GM21447 (cell line): ENCODE measurements at regions not wholly inside any gene's neighbourhood (a gene's known extent, or its start where the extent isn't known, plus 50 kb on each side); places are given as distances from the start of the nearest gene placed in this dataset.

Experiments
- ATAC-seq: cut with Tn5 transposase; IDR thresholded peaks from one replicate; pipeline ENCODE4 v1.9.1; 2021; ENCODE audit not compliant: unreplicated experiment

DNA sequence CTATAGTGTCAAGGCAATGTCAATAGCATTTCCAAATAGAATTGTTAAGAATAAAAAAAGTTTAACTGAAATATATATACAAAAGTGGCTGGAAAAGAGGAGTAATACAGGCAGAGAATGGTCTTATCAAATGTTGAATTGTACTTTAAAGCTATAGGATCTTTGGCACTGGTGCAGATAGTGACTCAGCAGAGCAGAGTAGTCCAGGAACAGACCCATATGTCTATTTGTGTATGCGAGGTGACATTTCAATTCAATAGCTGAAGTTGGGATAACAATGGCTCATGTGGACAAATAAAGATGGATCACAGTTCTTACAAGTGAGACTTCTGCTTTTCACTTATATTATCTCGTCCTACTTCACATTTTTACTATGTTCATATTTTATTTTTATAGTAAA, 543.0 kb upstream of the B3GALT2 start:
- ATAC-seq, result no peak

DNA sequence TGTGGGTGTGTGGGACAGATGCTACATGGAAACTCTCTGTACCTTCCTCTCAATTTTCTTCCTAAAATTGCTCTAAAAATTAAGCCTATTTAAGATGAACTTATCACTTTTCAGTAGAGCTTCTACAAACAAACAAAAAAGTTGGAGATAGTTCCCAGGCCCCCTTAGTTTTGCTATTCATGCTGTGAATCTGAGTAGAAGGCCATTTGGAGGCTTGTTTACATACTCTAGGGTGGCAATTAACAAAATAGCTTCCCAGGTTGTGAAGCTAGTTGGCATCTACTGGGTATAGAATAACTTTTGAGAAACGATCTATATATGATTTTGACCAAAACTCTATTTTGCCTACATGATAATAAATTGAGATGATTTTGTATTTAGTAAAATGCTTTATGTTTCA, 541.4 kb upstream of the B3GALT2 start:
- no peak for ATAC-seq

DNA sequence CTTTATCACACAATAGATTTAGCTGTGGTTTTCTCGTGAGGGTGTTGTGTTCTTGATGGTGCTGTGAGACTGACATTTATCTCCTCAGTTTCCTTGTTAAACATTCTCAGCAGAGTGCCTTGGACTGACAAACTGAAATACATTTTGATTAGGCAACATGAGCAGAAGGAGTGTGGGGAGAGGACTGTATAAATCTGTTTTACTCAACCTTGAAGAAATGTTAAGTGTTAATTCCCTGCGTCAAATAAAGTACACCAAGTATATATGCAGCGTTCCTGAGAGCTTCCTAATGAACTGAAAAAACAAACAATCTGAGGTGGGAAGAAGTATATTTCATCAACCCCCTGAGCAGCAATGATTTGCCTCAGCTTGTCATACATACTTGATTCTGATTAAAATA, 540.3 kb upstream of the B3GALT2 start:
- ATAC-seq, result no peak

DNA sequence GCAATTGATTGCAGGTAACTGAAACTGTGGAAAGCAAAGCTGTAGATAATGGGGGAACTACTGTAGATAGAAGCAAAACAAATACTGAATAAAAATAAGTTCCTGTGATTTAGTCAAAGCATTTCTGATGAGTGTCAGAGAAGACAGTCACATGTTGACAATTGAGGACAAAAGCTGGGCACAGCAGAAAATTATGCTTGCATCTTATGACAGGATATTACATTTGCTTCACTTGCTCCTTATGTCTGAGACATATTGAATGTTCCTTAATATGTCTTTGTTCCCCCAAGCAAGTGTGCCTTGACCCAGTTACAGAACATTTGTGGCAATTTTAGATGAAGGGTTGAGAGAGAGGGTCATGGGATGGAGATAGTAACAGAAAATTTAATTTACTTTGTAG, 526.0 kb upstream of the B3GALT2 start:
- ATAC-seq, result no peak

DNA sequence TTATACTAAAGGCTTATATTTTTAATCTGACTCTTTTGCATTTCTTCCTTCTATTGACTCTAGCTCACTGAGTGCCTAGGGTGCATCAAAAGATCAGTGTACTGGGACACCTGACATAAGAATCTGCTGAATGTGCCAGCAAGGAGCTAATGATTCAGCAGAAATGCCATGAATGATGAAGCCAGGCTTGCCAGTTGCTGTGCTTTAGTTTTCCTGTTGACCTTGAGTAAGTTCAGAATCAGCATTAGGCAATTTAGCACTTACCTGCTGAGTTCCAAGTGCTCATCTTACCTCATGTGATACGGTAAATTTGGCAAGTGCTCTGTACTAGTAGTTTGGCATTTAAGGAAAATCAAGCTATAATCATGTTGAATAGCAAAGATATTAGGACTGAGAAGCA, 523.2 kb upstream of the B3GALT2 start:
- ATAC-seq, result no peak

DNA sequence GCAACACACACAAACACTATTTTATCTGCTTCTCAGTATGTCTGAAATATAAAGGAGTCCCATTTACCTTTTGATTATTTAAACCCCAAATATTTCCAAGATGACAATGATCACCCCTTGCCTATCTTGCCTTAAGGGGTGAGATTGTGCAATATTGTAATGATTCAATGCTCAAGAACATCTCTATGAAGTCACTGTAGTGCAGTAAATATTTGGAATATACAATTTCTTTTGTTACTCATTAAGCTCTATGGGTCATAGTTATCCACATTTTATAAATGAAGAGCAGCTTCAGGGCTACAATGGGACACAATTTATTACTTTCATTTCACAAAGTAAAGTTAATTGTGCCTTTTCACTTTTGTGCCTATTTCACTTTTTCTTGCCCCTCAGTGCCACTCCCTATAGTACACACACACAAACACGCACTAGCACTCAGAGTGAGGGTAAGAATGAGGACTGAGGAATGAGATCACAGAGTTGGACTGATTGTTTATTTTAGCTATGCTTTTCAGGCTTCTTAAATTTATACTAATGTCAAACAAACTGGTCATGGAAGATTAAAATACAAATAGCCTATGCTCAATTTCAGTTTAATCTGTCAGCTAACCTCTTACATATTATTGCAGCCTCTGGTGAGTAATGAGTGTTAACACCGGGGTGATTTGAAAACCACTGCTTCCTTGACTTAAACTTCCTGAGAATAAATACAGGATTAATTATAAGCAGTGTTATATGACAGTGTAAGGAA, 521.0 kb upstream of the B3GALT2 start:
- ATAC-seq, result no peak

DNA sequence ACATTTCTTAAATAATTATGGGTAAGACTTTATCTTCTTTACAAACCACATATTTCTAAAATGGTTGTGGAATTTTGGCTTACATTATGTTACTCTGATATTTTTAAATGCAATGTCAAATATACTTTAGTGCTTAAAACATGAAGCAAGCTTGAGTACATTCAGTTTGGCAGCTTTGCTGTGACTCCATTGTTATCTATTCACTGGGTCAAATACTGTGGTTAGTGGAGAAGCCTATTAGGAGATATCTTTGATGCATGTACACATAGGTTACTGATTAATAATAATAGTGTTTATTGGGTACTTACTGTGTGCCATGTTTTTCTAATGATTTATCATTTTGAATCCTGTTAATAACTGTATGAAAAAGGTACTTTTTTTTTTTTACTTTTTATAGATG, 520.4 kb upstream of the B3GALT2 start:
- no peak for ATAC-seq

DNA sequence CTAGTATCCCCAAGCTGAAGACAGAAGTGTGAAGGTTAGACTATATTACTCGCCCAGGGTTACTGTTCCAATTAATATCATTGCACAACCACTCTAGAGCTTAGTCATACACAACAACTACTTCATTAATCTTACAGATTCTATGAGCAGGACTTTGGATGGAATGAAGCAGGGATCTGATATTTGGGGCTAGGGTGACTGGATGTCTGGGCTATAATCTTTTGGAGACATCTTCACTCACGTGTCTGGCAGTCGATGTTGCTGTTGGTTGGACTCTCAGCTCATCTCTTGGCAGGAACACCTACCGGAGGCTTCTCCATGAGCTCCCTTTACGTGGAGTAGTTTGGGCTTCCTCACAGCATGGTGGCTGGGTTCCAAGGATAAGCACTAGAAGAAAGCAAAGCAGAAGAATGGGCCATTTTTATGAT, 519.2 kb upstream of the B3GALT2 start:
- no peak for ATAC-seq

DNA sequence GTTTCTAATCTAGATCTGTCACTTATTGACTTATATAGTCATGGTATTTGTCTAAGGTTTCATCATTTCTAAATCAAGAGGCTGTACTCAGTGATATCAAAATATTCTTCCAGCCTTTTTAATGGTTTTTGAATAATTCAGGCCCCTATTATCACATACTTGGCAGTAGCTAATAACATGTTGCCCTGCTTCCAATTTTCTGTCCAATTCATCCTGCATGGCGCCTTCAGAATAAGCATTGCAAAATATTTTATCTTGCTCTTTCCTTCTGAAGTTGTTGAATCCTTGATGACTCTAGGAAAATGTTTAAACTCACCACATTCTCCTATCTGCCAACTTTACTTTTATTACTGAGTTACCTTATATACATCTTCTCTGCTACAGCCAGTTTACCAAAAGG, 517.2 kb upstream of the B3GALT2 start:
- ATAC-seq, result no peak

DNA sequence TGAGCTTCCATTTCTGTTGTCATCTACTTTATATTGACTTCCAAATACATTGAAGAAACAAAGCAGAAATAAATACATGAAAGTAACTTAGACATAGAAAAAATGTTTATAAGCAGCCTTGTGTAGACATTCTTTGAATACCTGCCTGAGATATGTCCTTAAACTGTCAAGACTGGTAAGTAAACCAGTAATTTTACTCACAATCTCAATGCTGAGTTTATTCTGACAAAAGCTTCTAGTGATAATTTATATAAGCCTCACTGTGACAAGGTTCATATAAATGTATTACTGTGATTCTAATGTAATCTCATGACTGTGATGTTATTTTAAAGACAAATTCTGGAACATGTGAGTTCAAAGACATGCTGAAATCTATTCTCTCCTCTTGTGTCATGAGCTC, 516.7 kb upstream of the B3GALT2 start:
- no peak for ATAC-seq

DNA sequence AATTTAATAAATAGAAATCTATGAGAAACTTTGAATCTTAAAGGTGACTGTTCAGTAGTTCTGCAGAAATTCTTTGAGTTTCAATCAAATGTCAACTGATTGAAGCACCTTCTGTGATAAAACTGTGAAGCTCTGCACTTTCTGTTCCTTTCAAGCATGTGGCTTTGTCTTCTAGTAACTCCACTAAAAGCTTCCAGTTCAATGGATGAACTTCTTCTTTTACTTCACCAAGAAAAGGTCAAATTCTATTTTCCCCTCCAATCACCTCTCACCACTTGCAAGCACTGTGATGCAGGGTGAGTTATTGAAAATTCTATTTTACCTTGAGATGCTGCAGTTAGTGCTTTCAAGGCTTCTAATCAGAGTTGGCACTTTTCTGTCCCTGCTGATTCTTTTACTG, 515.3 kb upstream of the B3GALT2 start:
- ATAC-seq, result no peak

DNA sequence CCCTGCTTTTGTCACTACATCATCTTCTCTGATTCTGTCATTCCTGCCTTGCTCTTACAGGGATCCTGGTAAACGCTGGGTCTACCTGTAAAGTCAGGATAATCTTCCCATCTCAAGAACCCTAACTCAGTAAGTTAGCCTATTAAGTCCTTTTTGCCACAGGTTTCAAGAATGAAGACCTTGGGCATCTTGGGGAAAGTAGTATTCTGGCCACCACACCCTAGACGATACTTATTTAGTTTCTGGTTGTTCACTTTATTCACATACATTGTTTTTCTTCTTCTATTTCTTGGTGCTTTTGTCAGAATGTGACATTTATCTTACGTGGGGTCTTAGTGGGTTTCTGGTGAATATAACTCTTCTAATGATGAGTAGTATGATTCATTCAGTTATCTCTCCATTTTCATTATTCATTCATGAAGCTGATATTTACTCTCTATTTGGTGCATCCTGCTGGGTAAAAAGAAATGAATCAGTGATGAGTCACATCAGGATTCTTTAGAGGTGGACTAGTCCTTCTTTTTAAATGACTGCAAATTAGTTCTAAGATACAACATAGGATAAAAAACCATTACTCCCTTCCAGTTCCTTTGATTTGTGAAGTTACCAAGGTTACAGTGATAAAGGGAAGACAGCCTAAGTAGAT, 514.4 kb upstream of the B3GALT2 start:
- no peak for ATAC-seq

DNA sequence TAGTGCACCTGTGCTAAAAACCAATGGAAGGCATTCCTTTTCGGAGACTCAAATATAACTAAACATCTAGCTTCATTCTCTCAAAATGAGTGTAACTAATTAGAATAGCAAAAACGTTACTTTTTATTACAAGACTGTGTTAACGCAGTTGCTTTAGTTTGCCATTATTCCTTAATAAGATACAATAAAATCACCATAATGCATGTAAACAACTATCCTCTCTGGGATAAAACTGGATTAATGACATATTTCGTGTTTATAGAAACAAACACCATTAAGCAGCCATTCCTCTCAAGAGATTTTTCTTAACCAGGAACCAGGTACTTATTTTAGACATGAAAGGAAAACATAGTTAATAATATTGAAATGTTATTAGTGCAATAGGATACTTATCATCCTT, 512.8 kb upstream of the B3GALT2 start:
- ATAC-seq, result no peak

DNA sequence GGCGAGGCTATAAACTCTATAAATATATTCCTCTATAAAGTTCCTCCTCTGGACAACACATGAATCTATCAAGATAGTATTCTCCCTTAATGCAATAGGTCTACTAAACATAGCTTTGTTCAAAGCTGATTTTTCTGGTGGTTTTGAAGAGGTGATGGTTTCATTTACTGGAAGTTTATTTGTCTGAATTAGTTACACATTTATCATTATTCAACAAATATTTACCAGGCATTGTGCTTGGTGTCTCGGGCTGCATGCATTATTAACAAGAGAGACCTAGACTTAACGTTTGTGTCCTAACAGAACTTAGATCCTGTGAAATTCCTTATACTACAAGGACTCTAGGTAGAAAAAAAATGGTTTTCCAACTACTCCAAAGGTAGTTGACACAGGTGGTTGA, 511.4 kb upstream of the B3GALT2 start:
- no peak for ATAC-seq

DNA sequence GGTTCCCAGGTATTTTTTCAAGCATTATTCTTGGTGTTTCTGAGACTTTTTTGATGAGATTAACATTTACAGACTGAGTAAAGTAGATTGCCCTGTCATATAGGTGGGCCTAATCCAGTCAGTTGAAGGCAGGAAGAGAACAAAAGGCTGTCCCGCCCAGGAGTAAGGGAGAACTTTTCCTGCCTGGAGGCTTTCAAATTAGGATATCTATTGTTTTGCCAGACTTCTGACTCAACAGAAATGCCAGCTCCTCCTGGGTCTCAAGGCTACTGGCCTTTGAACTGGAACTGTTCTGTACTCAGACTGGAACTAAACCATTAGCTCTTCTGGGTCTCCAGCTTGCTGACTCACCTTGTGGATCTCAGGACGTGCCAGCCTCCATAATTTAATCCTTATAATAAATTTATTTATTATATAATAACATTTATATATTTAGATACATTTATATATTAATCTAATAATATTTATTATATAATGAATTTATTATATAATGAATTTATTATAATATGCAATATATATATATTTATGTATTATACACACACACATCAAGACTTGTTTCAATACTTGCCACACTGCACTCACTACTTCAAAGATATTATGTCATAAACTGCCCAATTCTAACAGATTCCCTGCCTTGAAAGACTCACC, 510.8 kb upstream of the B3GALT2 start:
- no peak for ATAC-seq

DNA sequence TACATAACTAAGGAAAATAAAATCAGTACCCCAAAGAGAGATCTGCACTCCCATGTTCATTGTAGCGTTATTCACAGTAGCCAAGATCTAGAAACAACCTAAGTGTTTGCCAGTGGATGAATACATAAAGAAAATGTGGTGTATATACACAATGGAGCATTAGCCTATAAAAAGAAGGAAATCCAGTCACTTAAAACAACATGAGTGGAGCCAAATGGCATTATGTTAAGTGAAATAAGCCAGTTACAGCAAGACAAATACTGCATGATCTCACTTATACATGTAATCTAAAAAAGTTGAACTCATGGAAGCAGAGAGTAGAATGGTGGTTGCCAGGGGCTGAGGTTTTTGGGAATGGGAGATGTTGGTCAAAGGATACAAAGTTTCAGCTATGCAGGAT, 508.3 kb upstream of the B3GALT2 start:
- no peak for ATAC-seq

DNA sequence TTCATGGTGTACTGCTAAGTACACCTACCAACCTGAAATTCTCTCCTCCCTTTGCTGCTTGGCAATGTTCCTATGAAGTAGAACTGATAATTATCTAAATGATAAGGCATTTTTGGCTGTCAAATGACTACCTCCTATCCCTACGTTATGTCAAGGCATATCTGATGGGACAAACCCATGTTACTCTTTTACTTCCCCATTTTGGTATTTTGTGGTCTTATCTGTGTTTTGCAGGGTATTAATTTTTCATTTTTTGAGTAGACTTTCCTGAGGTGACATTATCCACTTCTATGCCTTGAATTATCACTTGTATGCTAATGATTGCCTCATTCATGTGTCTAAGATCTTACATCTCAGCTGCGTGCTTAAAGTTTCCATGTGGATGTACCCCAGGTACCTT, 499.6 kb upstream of the B3GALT2 start:
- ATAC-seq, result no peak

DNA sequence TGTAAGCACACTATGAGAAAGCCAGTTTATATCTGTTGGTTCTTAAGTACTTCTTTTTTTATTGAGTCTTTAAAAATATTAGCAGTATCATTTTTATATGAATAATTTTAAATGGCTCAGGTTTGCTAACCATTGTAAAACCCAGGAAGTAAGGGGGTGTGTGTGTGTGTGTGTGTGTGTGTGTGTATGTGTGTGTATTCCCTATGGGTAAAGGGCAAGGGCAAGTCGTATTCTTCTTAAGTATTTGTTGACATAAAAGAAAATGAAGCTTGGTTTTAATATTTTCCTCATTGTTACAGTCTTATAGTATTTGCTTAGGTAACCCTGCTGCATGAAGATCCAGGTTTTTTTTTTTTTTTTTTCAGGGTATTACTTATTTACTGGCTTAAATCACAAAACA, 495.0 kb upstream of the B3GALT2 start:
- no peak for ATAC-seq

DNA sequence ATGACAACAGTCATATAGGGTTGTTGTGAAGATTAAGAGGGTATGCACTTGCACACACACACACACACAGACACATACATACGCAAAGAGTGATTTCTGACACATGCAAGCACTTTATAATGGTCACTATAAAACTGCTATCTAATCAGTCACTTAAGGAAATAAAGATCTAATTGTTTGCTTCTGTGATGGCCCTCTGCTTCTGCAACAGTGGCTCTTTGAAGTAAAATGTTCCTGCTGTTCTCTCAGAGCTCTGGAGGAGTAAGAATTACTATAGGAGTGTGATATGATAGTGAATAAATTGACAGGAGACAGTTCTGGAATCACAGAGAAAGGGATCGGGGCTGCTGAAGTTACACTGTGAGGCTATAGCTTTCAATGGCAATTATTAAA, 494.5 kb upstream of the B3GALT2 start:
- no peak for ATAC-seq

DNA sequence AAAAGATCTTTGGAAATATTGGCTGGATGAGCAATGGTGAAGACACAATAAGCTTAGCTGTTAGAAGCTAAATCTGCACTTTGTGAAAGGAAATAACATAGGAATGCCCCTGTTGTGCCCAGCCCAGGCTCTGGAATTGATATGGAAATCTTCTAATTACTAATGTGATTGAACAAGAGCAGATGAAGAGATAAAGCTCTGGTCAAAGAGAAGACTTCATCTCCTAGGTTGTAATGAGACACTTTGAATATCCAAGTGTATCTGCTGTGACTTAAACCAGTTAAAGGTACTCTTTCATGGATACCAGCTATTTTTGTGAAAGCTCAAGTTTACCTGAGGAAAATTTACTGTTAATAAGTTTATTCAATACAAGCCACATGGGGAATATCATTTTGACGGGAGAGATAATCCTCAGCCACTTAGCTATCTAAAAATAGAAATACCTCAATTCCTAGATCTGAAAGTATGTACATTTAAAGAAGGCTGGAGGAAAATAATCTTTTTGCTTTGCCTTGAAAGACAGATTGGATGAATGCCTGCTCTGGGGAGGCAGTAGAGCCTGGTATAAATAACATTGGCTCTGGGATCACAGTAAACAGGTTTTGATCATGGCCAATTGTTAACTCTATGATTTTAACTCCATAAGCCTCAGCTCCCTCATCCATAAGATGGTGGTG, 494.0 kb upstream of the B3GALT2 start:
- ATAC-seq, result no peak

DNA sequence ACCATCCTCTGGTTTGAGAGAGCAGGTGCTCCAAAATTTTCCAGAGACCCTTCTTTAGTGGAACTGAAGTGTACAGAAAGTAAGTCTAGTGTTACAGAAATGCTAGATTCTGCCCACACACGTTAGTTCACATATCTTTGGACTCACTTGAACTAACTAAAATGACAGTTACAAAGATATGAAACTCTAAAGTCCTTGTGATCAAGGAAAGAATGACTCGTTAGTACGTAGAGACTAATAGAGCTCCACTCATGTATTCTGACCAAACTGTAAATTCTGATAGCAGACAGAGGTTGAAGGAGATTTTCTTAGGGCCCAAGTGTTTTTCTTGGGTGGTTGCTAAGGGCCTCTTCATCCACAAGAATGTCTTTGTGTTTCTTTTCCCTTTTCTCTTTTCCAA, 491.5 kb upstream of the B3GALT2 start:
- no peak for ATAC-seq

DNA sequence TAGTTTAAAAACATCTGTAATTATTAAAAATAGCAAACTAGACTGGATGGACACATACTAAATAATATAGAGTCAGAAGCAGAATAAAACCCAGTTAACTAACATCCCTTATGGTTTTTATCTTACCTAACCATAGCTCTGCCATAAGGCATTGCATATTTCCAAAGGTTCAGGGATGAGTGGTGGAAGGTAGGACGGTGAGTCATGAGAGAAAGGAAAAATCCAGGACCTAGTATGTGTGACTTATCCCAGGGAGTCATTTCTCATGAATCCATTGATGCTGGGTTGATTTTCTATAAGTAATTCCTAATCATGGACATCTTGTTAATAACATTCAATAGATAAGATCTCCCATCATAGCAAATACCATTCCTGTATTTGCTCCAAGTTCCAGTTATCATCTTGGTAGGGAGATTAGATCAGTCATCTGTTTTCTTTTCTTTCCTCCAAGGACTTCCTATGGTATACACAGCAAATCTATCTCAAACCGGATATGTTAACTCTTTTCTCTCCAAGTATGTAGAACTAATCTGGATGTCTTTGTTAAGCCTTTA, 490.7 kb upstream of the B3GALT2 start:
- ATAC-seq, result no peak
